ENCODE measurements at regions not wholly inside any gene's neighbourhood (a gene's known extent, or its start where the extent isn't known, plus 50 kb on each side); places are given as distances from the start of the nearest gene placed in this dataset.

DNA sequence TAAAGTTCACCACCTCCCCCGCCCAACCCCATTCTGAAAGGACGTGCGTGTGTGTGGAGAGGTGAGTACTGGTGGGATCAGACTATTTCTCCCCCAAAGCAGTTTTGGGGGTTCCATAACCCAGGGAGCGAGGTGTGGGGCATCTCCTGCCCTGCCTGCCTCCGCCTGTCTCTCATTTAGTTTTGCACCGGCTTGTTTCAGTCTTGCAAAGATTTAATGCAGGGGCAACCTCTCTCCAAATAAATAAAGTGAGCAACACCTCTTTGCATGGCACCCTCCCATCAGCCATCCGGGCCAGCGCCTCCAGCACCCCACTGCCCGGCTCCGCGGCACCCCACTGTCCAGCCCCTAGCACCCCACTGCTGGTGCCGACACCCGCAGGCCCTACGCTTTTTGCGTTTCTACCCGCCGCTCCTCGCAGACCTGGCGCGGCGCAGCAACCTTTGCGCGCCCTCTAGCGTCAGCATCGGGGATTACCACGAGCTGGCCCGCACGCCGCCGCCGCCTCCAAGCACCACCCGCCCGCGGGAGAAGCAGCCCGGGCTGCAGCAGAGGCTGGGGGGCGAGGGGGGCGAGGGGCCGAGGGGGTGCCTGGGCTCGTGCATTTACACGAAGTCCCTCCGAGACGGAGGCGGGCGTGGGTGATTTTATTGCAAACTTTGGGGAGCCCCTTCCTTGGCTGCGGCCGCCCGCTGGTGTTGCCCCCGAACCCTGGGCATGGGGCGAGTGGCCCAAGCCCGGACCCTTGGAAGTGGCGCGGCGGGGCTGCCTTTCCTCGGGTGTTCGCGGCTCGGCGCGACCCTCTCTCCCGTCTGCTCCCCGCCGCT lies 55.8 kb upstream of the VRK1 start (continued):
- TF ChIP-seq SAFB (IDR thresholded peaks at IDR 0.05; ENCODE audit: borderline replicate concordance, low read depth, low read length) (no peak), ZNF24 (IDR thresholded peaks at IDR 0.05) (peak; percentile 84), CREM (IDR thresholded peaks at IDR 0.05; ENCODE audit: low read depth) (0 out of 2 replicates have a peak, but pooled peaks have one; percentile 36), RBM14 (IDR thresholded peaks at IDR 0.05; ENCODE audit: borderline replicate concordance, insufficient read depth, low read depth, low read length) (0 out of 2 replicates have a peak, but pooled peaks have one; percentile 26), HDAC3 (IDR thresholded peaks at IDR 0.05; ENCODE audit: borderline replicate concordance, partially characterized antibody) (peak; percentile 91)

DNA sequence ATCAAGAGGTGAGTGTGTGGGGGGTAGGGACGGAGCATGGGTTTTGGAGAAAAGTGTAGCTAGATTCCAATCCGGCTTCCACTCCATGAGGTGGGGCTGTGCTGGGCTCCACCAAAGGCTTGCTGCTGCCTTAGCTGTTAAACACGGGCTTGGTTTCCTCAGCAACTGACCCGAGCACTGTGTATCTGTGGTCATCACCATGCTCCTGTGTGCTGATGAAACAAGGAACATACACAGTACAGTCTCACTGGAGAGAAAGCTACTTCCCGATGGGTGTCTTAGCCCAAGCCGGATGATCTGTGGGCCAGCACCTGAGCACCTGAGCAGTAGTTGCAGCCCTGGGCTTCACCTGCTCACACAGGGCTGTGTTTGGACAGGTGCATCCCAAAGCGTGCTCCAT lies 52.9 kb upstream of the VRK1 start:
- no TSS peak for BruUV-seq (replicated peaks)
- Histone ChIP-seq H2AFZ (ENCODE audit: low read depth, low read length) (no peak overlapping the region), H3K79me2 (ENCODE audit: control insufficient read depth, insufficient read depth, low read length) (no peaks in the 10 kb centered on the region), H3K4me3 (no peak overlapping the region), H3K9me3 (replicated peaks; ENCODE audit: control insufficient read depth, insufficient read depth, low read depth, low read length) (no peaks in the 10 kb centered on the region), H4K20me1 (replicated peaks; ENCODE audit: control insufficient read depth, insufficient read depth, low read length) (no peaks in the 10 kb centered on the region), H3K4me1 (replicated peaks in 1 of 2; ENCODE audit: control insufficient read depth in 2 of 2, insufficient read depth in 2 of 2, low read length in 2 of 2) (peaks cover 0 to 9% of the 10 kb centered on the region in 2 experiments; a peak in 2 of 5 replicates), H3K36me3 (ENCODE audit: control insufficient read depth, insufficient read depth, low read length) (no peaks in the 10 kb centered on the region), H3K4me2 (ENCODE audit: insufficient read depth, low read length) (no peak overlapping the region), H3K27ac (ENCODE audit: extremely low read depth, low read depth, low read length) (no peak overlapping the region), H3K9me1 (ENCODE audit: control insufficient read depth, insufficient read depth, low read length) (no peaks in the 10 kb centered on the region), H3K9ac (ENCODE audit: insufficient read depth in 1 of 2, low read depth in 2 of 2, low read length in 2 of 2) (no peak overlapping the region), H3K27me3 (ENCODE audit: control insufficient read depth in 2 of 2, insufficient read depth in 2 of 2, low read length in 2 of 2) (peaks cover 56 to 65% of the 10 kb centered on the region in 2 experiments)
- in situ Hi-C loops (cut with MboI) = loop anchor here (5.0 kb wide), 1 partner anchor 162 kb away; no protein-coding TSS in a partner anchor
- no peak for DNase-seq (ENCODE audit: extremely low read depth in 1 of 4, low spot score in 3 of 4)
- POLR2A ChIA-PET = interaction anchor here (0.6 kb wide), 1 partner anchor 28 kb away, joined by 3 read pairs; no protein-coding TSS in a partner anchor
- ATAC-seq = 0 out of 3 replicates have a peak, but pooled peaks have one; percentile 23
- intact Hi-C loops (cut with micrococcal nuclease) = loop anchor here (5.0 kb wide), 1 partner anchor 193 kb away; no protein-coding TSS in a partner anchor
- no peak for TF ChIP-seq ZNF695 (CRISPR knock-in tag; IDR thresholded peaks at IDR 0.05)
- peak; percentile 59; the same call in 1 of the 2 replicates for TF ChIP-seq ZNF12 (CRISPR knock-in tag; IDR thresholded peaks at IDR 0.05)
- CTCF ChIA-PET (ENCODE audit: low intra/inter-chr PET ratio) = no interaction called here
- no peak for FAIRE-seq
- 7% methylated on average over 7 of the region's 7 CpGs for WGBS (ENCODE audit: insufficient coverage, low coverage, missing lambda C conversion rate)

Data from K562 (cell line).